Stimulated activated CD8-positive, alpha-beta memory T cell treated with anti-CD3 and anti-CD28 coated beads, Interleukin-2, amount 100 ng/mL, for 48 hours (primary cell): ENCODE measurements at regions not wholly inside any gene's neighbourhood (a gene's known extent, or its start where the extent isn't known, plus 50 kb on each side); places are given as distances from the start of the nearest gene placed in this dataset.

Experiments
- DNase-seq, 2 donors: peaks; one replicate each; pipeline ENCODE4 v3.0.0-alpha.2; 2020; ENCODE audit warnings: low read depth in 2 of 2

GRCh38 chr15:39447881-39448280 is 133.0 kb upstream of the THBS1 start:
- no peak for DNase-seq

GRCh38 chr15:39448409-39448808 is 132.5 kb upstream of the THBS1 start:
- no peak for DNase-seq

- DNase-seq, result no peak
Observed at GRCh38 chr15:39451121-39451688, 129.7 kb upstream of the THBS1 start.

- DNase-seq, result no peak
Observed at GRCh38 chr15:39451871-39452270, 129.0 kb upstream of the THBS1 start.

- DNase-seq, result no peak
Observed at GRCh38 chr15:39453620-39454019, 127.3 kb upstream of the THBS1 start.

GRCh38 chr15:39454189-39454986 is 126.5 kb upstream of the THBS1 start:
- DNase-seq, result no peak

- DNase-seq, result no peak
Observed at GRCh38 chr15:39455471-39455991, 125.3 kb upstream of the THBS1 start.

- no peak for DNase-seq
Observed at GRCh38 chr15:39456159-39456558, 124.7 kb upstream of the THBS1 start.

- DNase-seq, result no peak
Observed at GRCh38 chr15:39456582-39457330, 124.1 kb upstream of the THBS1 start.

GRCh38 chr15:39458131-39458530 is 122.7 kb upstream of the THBS1 start:
- no peak for DNase-seq

- DNase-seq, result no peak
Observed at GRCh38 chr15:39459548-39459947, 121.3 kb upstream of the THBS1 start.

- DNase-seq, result no peak
Observed at GRCh38 chr15:39460748-39461147, 120.1 kb upstream of the THBS1 start.

GRCh38 chr15:39461536-39462130 is 119.2 kb upstream of the THBS1 start:
- no peak for DNase-seq

- DNase-seq, result no peak
Observed at GRCh38 chr15:39462691-39463090, 118.2 kb upstream of the THBS1 start.

GRCh38 chr15:39465843-39466749 is 114.8 kb upstream of the THBS1 start:
- DNase-seq, result no peak

- DNase-seq, result no peak
Observed at GRCh38 chr15:39466750-39467105, 114.2 kb upstream of the THBS1 start.

GRCh38 chr15:39468331-39468730 is 112.5 kb upstream of the THBS1 start:
- no peak for DNase-seq

- DNase-seq, result no peak
Observed at GRCh38 chr15:39468828-39469227, 112.1 kb upstream of the THBS1 start.

GRCh38 chr15:39471785-39472574 is 108.9 kb upstream of the THBS1 start:
- no peak for DNase-seq

GRCh38 chr15:39472621-39473297 is 108.1 kb upstream of the THBS1 start:
- no peak for DNase-seq
